ENCODE measurements at regions not wholly inside any gene's neighbourhood (a gene's known extent, or its start where the extent isn't known, plus 50 kb on each side); places are given as distances from the start of the nearest gene placed in this dataset.

DNA sequence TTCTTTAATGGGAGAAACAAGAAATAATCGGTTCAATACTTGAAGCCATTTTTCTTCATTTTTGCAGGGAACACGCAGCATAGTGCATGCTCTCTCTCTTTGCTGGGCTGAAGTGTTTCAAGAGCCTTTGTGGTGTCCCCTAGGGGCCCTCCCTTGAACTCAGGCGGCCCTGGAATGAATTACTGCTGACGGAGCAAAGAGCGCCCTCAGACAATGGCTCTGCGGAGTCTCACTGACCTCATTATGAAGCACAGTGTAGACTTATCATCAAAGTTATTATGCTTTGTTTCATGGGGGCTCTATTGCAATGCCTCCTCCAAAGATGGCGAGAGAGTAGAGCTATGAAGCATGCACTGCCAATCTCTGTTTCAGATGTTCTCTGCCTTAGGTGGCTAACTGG, 64.8 kb upstream of the ADCY2 start:
- TF ChIP-seq FOXP2 (optimal IDR thresholded peaks at IDR 0.05; ENCODE audit: borderline replicate concordance, extremely low read depth, extremely low read length, insufficient read depth) = no peak
- no peak for TF ChIP-seq REST (IDR thresholded peaks at IDR 0.05; ENCODE audit: insufficient read depth in 1 of 2, low read depth in 2 of 2, low read length in 2 of 2)
- TF ChIP-seq POLR2AphosphoS5 (IDR thresholded peaks at IDR 0.05; ENCODE audit: low read depth, low read length) = no peak
- TF ChIP-seq SIN3A (IDR thresholded peaks at IDR 0.05; ENCODE audit: borderline replicate concordance, insufficient read depth, low read length) = no peak
